ENCODE measurements at regions not wholly inside any gene's neighbourhood (a gene's known extent, or its start where the extent isn't known, plus 50 kb on each side); places are given as distances from the start of the nearest gene placed in this dataset.

GRCh38 chr10:83222832-83223742 is 916.2 kb upstream of the GHITM start:
- no peak for TF ChIP-seq CTCF (IDR thresholded peaks at IDR 0.05; ENCODE audit: control insufficient read depth, extremely low read depth, insufficient read depth)
- H3K4me3 ChIP-seq (ENCODE audit: low read depth, low read length) = no peak overlapping the region
- no peak for DNase-seq (ENCODE audit: low read depth)

GRCh38 chr10:83225781-83226180 is 913.5 kb upstream of the GHITM start:
- peak; percentile 85 for DNase-seq (ENCODE audit: low read depth)
- peak overlapping the region; percentile 21; the same call in 1 of the 2 replicates for H3K4me3 ChIP-seq (ENCODE audit: low read depth, low read length)
- no peak for TF ChIP-seq CTCF (IDR thresholded peaks at IDR 0.05; ENCODE audit: control insufficient read depth, extremely low read depth, insufficient read depth)

GRCh38 chr10:83229991-83230390 is 909.3 kb upstream of the GHITM start:
- H3K4me3 ChIP-seq (ENCODE audit: low read depth, low read length) = no peak overlapping the region
- TF ChIP-seq CTCF (IDR thresholded peaks at IDR 0.05; ENCODE audit: control insufficient read depth, extremely low read depth, insufficient read depth) = no peak
- no peak for DNase-seq (ENCODE audit: low read depth)

- peak; percentile 91 for DNase-seq (ENCODE audit: low read depth)
- no peak overlapping the region for H3K4me3 ChIP-seq (ENCODE audit: low read depth, low read length)
- no peak for TF ChIP-seq CTCF (IDR thresholded peaks at IDR 0.05; ENCODE audit: control insufficient read depth, extremely low read depth, insufficient read depth)
These were observed 905.6 kb upstream of the GHITM start for GRCh38 chr10:83233691-83234090.

- no peak for TF ChIP-seq CTCF (IDR thresholded peaks at IDR 0.05; ENCODE audit: control insufficient read depth, extremely low read depth, insufficient read depth)
- DNase-seq (ENCODE audit: low read depth) = no peak
- no peak overlapping the region for H3K4me3 ChIP-seq (ENCODE audit: low read depth, low read length)
These were observed 891.1 kb upstream of the GHITM start for GRCh38 chr10:83248106-83248631.

GRCh38 chr10:83250396-83250795 is 888.9 kb upstream of the GHITM start:
- DNase-seq (ENCODE audit: low read depth) = no peak
- no peak for TF ChIP-seq CTCF (IDR thresholded peaks at IDR 0.05; ENCODE audit: control insufficient read depth, extremely low read depth, insufficient read depth)
- H3K4me3 ChIP-seq (ENCODE audit: low read depth, low read length) = no peak overlapping the region
